ENCODE measurements at regions not wholly inside any gene's neighbourhood (a gene's known extent, or its start where the extent isn't known, plus 50 kb on each side); places are given as distances from the start of the nearest gene placed in this dataset.

- Mint-ChIP-seq H3K36me3 (ENCODE audit: low read depth) (no peaks in the 10 kb centered on the region), H3K9me3 (no peaks in the 10 kb centered on the region), H3K4me1 (ENCODE audit: low read depth) (peaks cover 21% of the 10 kb centered on the region), H3K27me3 (peaks cover 3% of the 10 kb centered on the region), H3K27ac (no peak overlapping the region), H3K4me3 (no peak overlapping the region)
- intact Hi-C loops (cut with micrococcal nuclease) = no loop called here
- ChIA-PET POLR2A (interaction anchor here (0.8 to 1.0 kb wide), 2 partner anchors 18 to 137 kb away, joined by 3 to 4 read pairs; no protein-coding TSS in a partner anchor), CTCF (interaction anchor here (0.6 to 3.8 kb wide), 28 partner anchors 9 to 493 kb away, joined by 3 to 17 read pairs (median 4); no protein-coding TSS in a partner anchor)
- peak; percentile 26 for DNase-seq
- TF ChIP-seq CTCF (IDR thresholded peaks at IDR 0.05) = peak; percentile 64
- ATAC-seq = no peak
Observed at GRCh38 chr13:23960566-23961156, 63.4 kb upstream of the C1QTNF9B start.

- no peak for DNase-seq
- TF ChIP-seq CTCF (IDR thresholded peaks at IDR 0.05) = no peak
- intact Hi-C loops (cut with micrococcal nuclease) = no loop called here
Observed at GRCh38 chr13:23963184-23963931, 66.1 kb upstream of the C1QTNF9B start.

GRCh38 chr13:23963947-23964346, 66.6 kb upstream of the C1QTNF9B start:
- ATAC-seq (peak; percentile 32), DNase-seq (no peak)
- peaks cover 31% of the 10 kb centered on the region for H3K4me1 Mint-ChIP-seq (ENCODE audit: low read depth)
- no peak overlapping the region for H3K27ac Mint-ChIP-seq
- ChIA-PET POLR2A (no interaction called here), CTCF (no interaction called here)
- H3K9me3 Mint-ChIP-seq = no peaks in the 10 kb centered on the region
- no peak for TF ChIP-seq CTCF (IDR thresholded peaks at IDR 0.05)
- H3K27me3 Mint-ChIP-seq = no peaks in the 10 kb centered on the region
- intact Hi-C loops (cut with micrococcal nuclease) = no loop called here
- H3K4me3 Mint-ChIP-seq = no peak overlapping the region
- no peaks in the 10 kb centered on the region for H3K36me3 Mint-ChIP-seq (ENCODE audit: low read depth)

More at GRCh38 chr13:23963184-23963931, 66.1 kb upstream of the C1QTNF9B start:
- ATAC-seq = no peak
- Mint-ChIP-seq H3K36me3 (ENCODE audit: low read depth) (no peaks in the 10 kb centered on the region), H3K4me1 (ENCODE audit: low read depth) (peaks cover 31% of the 10 kb centered on the region), H3K27ac (no peak overlapping the region), H3K9me3 (no peaks in the 10 kb centered on the region), H3K4me3 (no peak overlapping the region), H3K27me3 (no peaks in the 10 kb centered on the region)
- ChIA-PET CTCF (no interaction called here), POLR2A (no interaction called here)

- Mint-ChIP-seq H3K4me1 (ENCODE audit: low read depth) (peaks cover 31% of the 10 kb centered on the region), H3K9me3 (no peaks in the 10 kb centered on the region), H3K4me3 (no peak overlapping the region), H3K36me3 (ENCODE audit: low read depth) (no peaks in the 10 kb centered on the region), H3K27ac (no peak overlapping the region), H3K27me3 (no peaks in the 10 kb centered on the region)
- no peak for TF ChIP-seq CTCF (IDR thresholded peaks at IDR 0.05)
- ATAC-seq (no peak), DNase-seq (no peak)
- ChIA-PET CTCF (no interaction called here), POLR2A (no interaction called here)
- intact Hi-C loops (cut with micrococcal nuclease) = no loop called here
Observed at GRCh38 chr13:23965346-23965745, 68.0 kb upstream of the C1QTNF9B start.

GRCh38 chr13:23966221-23966690, 69.0 kb upstream of the C1QTNF9B start:
- H3K4me3 Mint-ChIP-seq = peak overlapping the region; percentile 58
- CTCF ChIA-PET = interaction anchor here (0.9 kb wide), 1 partner anchor 77 kb away, joined by 4 read pairs; the partner anchor contains the start of gene MIPEP

More at GRCh38 chr13:23966221-23966690, 69.0 kb upstream of the C1QTNF9B start:
- peaks cover 28% of the 10 kb centered on the region for H3K4me1 Mint-ChIP-seq (ENCODE audit: low read depth)
- no peaks in the 10 kb centered on the region for H3K36me3 Mint-ChIP-seq (ENCODE audit: low read depth)
- no peaks in the 10 kb centered on the region for H3K27me3 Mint-ChIP-seq
- TF ChIP-seq CTCF (IDR thresholded peaks at IDR 0.05) = no peak
- POLR2A ChIA-PET = no interaction called here
- ATAC-seq (no peak), DNase-seq (no peak)
- intact Hi-C loops (cut with micrococcal nuclease) = no loop called here
- H3K27ac Mint-ChIP-seq = peak overlapping the region; percentile 55
- H3K9me3 Mint-ChIP-seq = no peaks in the 10 kb centered on the region
